ENCODE measurements at regions not wholly inside any gene's neighbourhood (a gene's known extent, or its start where the extent isn't known, plus 50 kb on each side); places are given as distances from the start of the nearest gene placed in this dataset.

GRCh38 chr12:93972411-93973208 is 175.8 kb upstream of the PLXNC1 start:
- H3K9me3 ChIP-seq (ENCODE audit: insufficient read depth, low read depth, low read length): no peaks in the 10 kb centered on the region
- no peak overlapping the region for H3K14ac ChIP-seq (ENCODE audit: low read length)
- H3K23ac ChIP-seq (ENCODE audit: low read length): no peak overlapping the region
- no peak overlapping the region for H3K18ac ChIP-seq (ENCODE audit: low read length)
- H2BK12ac ChIP-seq (ENCODE audit: low read length): peak overlapping the region; percentile 72
- peaks cover 2 to 6% of the 10 kb centered on the region in 2 experiments for H3K4me1 ChIP-seq (ENCODE audit: control insufficient read depth in 1 of 2, insufficient read depth in 2 of 2, low read length in 2 of 2)
- no peak overlapping the region for H3K4ac ChIP-seq (ENCODE audit: low read depth, low read length)
- no peak overlapping the region for H4K12ac ChIP-seq (ENCODE audit: low read depth, low read length)
- H2AK5ac ChIP-seq (ENCODE audit: low read length): no peak overlapping the region
- H2AFZ ChIP-seq (ENCODE audit: insufficient read depth, low read length, poor library complexity): no peak overlapping the region
- H3K36me3 ChIP-seq (ENCODE audit: control insufficient read depth in 1 of 2, insufficient read depth in 2 of 2, low read length in 2 of 2): peaks cover 0 to 2% of the 10 kb centered on the region in 2 experiments
- no peaks in the 10 kb centered on the region for H3K79me2 ChIP-seq (ENCODE audit: control insufficient read depth, insufficient read depth, low read length, poor library complexity)
- H2BK5ac ChIP-seq (ENCODE audit: low read depth, low read length, poor library complexity): peak overlapping the region; percentile 45
- no CpG with 5 or more reads among the region's 8 CpGs for WGBS (ENCODE audit: extremely low coverage, insufficient coverage, insufficient read length)
- no peak for DNase-seq
- H3K79me1 ChIP-seq (ENCODE audit: low read length): peaks cover 2% of the 10 kb centered on the region
- H3K9ac ChIP-seq (ENCODE audit: low read length): no peak overlapping the region
- H3K4me2 ChIP-seq (ENCODE audit: low read length): peak overlapping the region; percentile 12
- H3K27me3 ChIP-seq (ENCODE audit: insufficient read depth, low read length): no peaks in the 10 kb centered on the region
- peak overlapping the region; percentile 50 for H3K27ac ChIP-seq (ENCODE audit: low read depth, low read length)
- H3K4me3 ChIP-seq (ENCODE audit: low read depth, low read length): no peak overlapping the region
- peak overlapping the region; percentile 39 for H2BK120ac ChIP-seq (ENCODE audit: insufficient read depth, low read length, poor library complexity)
- H4K8ac ChIP-seq (ENCODE audit: low read depth, low read length): no peak overlapping the region
- H4K91ac ChIP-seq (ENCODE audit: low read depth, low read length): no peak overlapping the region

DNA sequence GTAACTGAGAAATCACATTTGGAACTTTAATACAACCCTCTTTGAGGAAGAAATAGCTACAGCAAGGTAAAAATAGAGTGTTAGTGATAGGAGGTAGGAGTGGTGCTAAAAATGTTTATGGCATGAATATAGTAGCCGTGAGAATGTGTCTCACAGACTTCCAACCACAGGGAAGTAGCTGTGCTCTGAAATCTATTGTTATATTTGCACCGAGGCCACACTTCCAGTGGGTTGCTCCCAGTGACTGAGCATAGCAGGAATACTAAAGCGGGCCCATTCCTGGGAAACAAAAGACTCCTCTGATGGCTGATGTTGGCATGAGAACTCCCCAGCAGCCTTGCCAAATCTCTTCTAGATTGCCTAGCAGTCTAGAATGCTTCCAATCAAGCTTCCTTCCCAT is 174.1 kb upstream of the PLXNC1 start:
- Histone ChIP-seq H3K79me2 (ENCODE audit: control insufficient read depth, insufficient read depth, low read length, poor library complexity) (no peaks in the 10 kb centered on the region), H3K9me3 (ENCODE audit: insufficient read depth, low read depth, low read length) (no peaks in the 10 kb centered on the region), H3K18ac (ENCODE audit: low read length) (no peak overlapping the region), H3K4me2 (ENCODE audit: low read length) (no peak overlapping the region), H3K27me3 (ENCODE audit: insufficient read depth, low read length) (no peaks in the 10 kb centered on the region), H4K8ac (ENCODE audit: low read depth, low read length) (no peak overlapping the region), H3K9ac (ENCODE audit: low read length) (no peak overlapping the region), H2BK120ac (ENCODE audit: insufficient read depth, low read length, poor library complexity) (no peak overlapping the region), H3K14ac (ENCODE audit: low read length) (no peak overlapping the region), H3K4me1 (ENCODE audit: control insufficient read depth in 1 of 2, insufficient read depth in 2 of 2, low read length in 2 of 2) (peaks cover 4 to 10% of the 10 kb centered on the region in 2 experiments), H3K23ac (ENCODE audit: low read length) (no peak overlapping the region), H2BK12ac (ENCODE audit: low read length) (no peak overlapping the region), H3K27ac (ENCODE audit: low read depth, low read length) (no peak overlapping the region), H4K12ac (ENCODE audit: low read depth, low read length) (no peak overlapping the region), H2BK5ac (ENCODE audit: low read depth, low read length, poor library complexity) (no peak overlapping the region), H4K91ac (ENCODE audit: low read depth, low read length) (no peak overlapping the region), H3K79me1 (ENCODE audit: low read length) (peaks cover 2% of the 10 kb centered on the region), H2AK5ac (ENCODE audit: low read length) (no peak overlapping the region), H3K4ac (ENCODE audit: low read depth, low read length) (no peak overlapping the region), H2AFZ (ENCODE audit: insufficient read depth, low read length, poor library complexity) (no peak overlapping the region), H3K36me3 (ENCODE audit: control insufficient read depth in 1 of 2, insufficient read depth in 2 of 2, low read length in 2 of 2) (peaks cover 0 to 2% of the 10 kb centered on the region in 2 experiments), H3K4me3 (ENCODE audit: low read depth, low read length) (no peak overlapping the region)
- WGBS (ENCODE audit: extremely low coverage, insufficient coverage, insufficient read length): no CpG with 5 or more reads among the region's 3 CpGs
- DNase-seq: no peak

DNA sequence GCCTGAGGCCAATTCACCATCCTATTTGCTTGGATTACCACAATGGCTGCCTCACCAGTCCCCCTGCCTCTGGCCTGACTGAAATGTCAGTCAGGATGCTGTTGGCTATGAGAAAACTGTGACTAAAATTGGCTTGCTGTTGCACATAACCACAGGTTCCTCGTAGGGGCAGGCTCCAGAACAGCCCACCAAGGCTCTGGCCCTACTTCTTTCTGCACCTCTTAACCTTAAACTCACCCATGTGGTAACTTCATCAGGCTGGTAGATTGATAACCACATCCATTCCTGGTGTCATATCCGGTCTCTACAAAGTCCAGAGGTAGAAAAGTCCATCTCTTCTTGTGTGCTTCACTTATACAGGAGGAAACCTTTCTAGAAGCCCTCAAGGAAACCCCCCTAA is 172.4 kb upstream of the PLXNC1 start:
- no peak overlapping the region for H3K4ac ChIP-seq (ENCODE audit: low read depth, low read length)

DNA sequence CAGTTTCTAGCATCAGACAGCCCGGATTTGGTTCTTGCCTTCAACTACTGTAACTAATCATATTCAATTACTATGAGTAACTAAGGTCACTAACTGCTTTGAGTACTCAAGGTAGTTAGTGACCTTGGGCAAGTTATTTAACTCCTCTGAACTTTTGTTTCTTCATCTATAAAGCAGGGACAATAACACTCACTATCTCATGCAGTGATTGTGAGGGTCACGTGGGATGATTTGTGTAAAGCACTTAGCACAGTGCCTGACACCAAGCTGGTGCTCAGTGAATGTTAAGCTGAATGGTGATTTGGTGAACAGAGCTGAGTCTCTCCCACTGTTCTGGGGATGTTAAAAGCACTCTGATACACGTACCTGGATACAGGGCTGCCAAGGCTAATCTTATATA is 171.3 kb upstream of the PLXNC1 start:
- H3K4me2 ChIP-seq (ENCODE audit: low read length): no peak overlapping the region
- H2AFZ ChIP-seq (ENCODE audit: insufficient read depth, low read length, poor library complexity): no peak overlapping the region
- no peak overlapping the region for H3K9ac ChIP-seq (ENCODE audit: low read length)
- no peaks in the 10 kb centered on the region for H3K9me3 ChIP-seq (ENCODE audit: insufficient read depth, low read depth, low read length)
- no peak overlapping the region for H4K12ac ChIP-seq (ENCODE audit: low read depth, low read length)
- peaks cover 0 to 2% of the 10 kb centered on the region in 2 experiments for H3K36me3 ChIP-seq (ENCODE audit: control insufficient read depth in 1 of 2, insufficient read depth in 2 of 2, low read length in 2 of 2)
- H3K4me1 ChIP-seq (ENCODE audit: control insufficient read depth in 1 of 2, insufficient read depth in 2 of 2, low read length in 2 of 2): peaks cover 3 to 10% of the 10 kb centered on the region in 2 experiments
- H3K79me1 ChIP-seq (ENCODE audit: low read length): peaks cover 1% of the 10 kb centered on the region
- no peak overlapping the region for H3K23ac ChIP-seq (ENCODE audit: low read length)
- no peaks in the 10 kb centered on the region for H3K79me2 ChIP-seq (ENCODE audit: control insufficient read depth, insufficient read depth, low read length, poor library complexity)
- DNase-seq: no peak
- H3K18ac ChIP-seq (ENCODE audit: low read length): no peak overlapping the region
- peak overlapping the region; percentile 38 for H2BK120ac ChIP-seq (ENCODE audit: insufficient read depth, low read length, poor library complexity)
- H3K27ac ChIP-seq (ENCODE audit: low read depth, low read length): no peak overlapping the region
- H2AK5ac ChIP-seq (ENCODE audit: low read length): no peak overlapping the region
- peak overlapping the region; percentile 70 for H4K91ac ChIP-seq (ENCODE audit: low read depth, low read length)
- H3K4ac ChIP-seq (ENCODE audit: low read depth, low read length): no peak overlapping the region
- H3K14ac ChIP-seq (ENCODE audit: low read length): no peak overlapping the region
- H2BK5ac ChIP-seq (ENCODE audit: low read depth, low read length, poor library complexity): no peak overlapping the region
- H2BK12ac ChIP-seq (ENCODE audit: low read length): peak overlapping the region; percentile 44
- no CpG with 5 or more reads among the region's 3 CpGs for WGBS (ENCODE audit: extremely low coverage, insufficient coverage, insufficient read length)
- H3K27me3 ChIP-seq (ENCODE audit: insufficient read depth, low read length): no peaks in the 10 kb centered on the region
- H3K4me3 ChIP-seq (ENCODE audit: low read depth, low read length): no peak overlapping the region
- no peak overlapping the region for H4K8ac ChIP-seq (ENCODE audit: low read depth, low read length)

More for the DNA sequence above, 172.4 kb upstream of the PLXNC1 start:
- Histone ChIP-seq H3K14ac (ENCODE audit: low read length) (peak overlapping the region; percentile 58), H3K36me3 (ENCODE audit: control insufficient read depth in 1 of 2, insufficient read depth in 2 of 2, low read length in 2 of 2) (peaks cover 0 to 2% of the 10 kb centered on the region in 2 experiments), H3K4me2 (ENCODE audit: low read length) (no peak overlapping the region), H3K23ac (ENCODE audit: low read length) (no peak overlapping the region), H3K79me1 (ENCODE audit: low read length) (peaks cover 2% of the 10 kb centered on the region), H3K9me3 (ENCODE audit: insufficient read depth, low read depth, low read length) (no peaks in the 10 kb centered on the region), H4K91ac (ENCODE audit: low read depth, low read length) (no peak overlapping the region), H3K27ac (ENCODE audit: low read depth, low read length) (no peak overlapping the region), H4K12ac (ENCODE audit: low read depth, low read length) (no peak overlapping the region), H3K27me3 (ENCODE audit: insufficient read depth, low read length) (no peaks in the 10 kb centered on the region), H2BK120ac (ENCODE audit: insufficient read depth, low read length, poor library complexity) (peak overlapping the region; percentile 6), H2BK12ac (ENCODE audit: low read length) (no peak overlapping the region), H2AK5ac (ENCODE audit: low read length) (no peak overlapping the region), H2AFZ (ENCODE audit: insufficient read depth, low read length, poor library complexity) (no peak overlapping the region), H3K18ac (ENCODE audit: low read length) (no peak overlapping the region), H3K4me1 (ENCODE audit: control insufficient read depth in 1 of 2, insufficient read depth in 2 of 2, low read length in 2 of 2) (peaks cover 4 to 10% of the 10 kb centered on the region in 2 experiments), H4K8ac (ENCODE audit: low read depth, low read length) (no peak overlapping the region), H3K79me2 (ENCODE audit: control insufficient read depth, insufficient read depth, low read length, poor library complexity) (no peaks in the 10 kb centered on the region), H3K9ac (ENCODE audit: low read length) (no peak overlapping the region), H3K4me3 (ENCODE audit: low read depth, low read length) (no peak overlapping the region), H2BK5ac (ENCODE audit: low read depth, low read length, poor library complexity) (no peak overlapping the region)
- WGBS (ENCODE audit: extremely low coverage, insufficient coverage, insufficient read length): no CpG with 5 or more reads among the region's 2 CpGs
- no peak for DNase-seq
